Skeletal muscle cell (primary cell): ENCODE measurements at regions not wholly inside any gene's neighbourhood (a gene's known extent, or its start where the extent isn't known, plus 50 kb on each side); places are given as distances from the start of the nearest gene placed in this dataset.

Experiments used
- DNase-seq: peaks from one replicate; pipeline ENCODE4 v3.0.0-alpha.2; 2010; ENCODE audit warnings: low read depth
- H3K4me3 ChIP-seq: 2 replicates; pipeline ENCODE4 v1.5.1; 2011; ENCODE audit warnings: low read depth, mild to moderate bottlenecking, control low read depth, low read length, moderate library complexity

GRCh38 chr5:1748271-1748670, 51.4 kb downstream of the MRPL36 start:
- H3K4me3 ChIP-seq = no peak overlapping the region
- DNase-seq = no peak

DNA sequence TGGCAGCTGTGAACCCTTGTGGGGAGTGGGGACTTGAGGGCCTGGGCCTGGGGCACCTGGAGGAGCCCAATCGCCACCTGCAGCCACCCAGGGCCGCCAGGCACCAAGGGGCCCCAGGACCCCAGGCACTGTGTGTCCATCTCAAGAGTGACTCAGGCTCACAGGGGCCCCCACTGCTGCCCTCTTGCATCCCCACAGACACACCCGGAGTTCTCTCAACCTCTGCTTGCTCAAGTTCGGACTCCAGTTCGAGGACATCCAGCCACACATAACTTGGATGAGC, 51.9 kb downstream of the MRPL36 start:
- H3K4me3 ChIP-seq = no peak overlapping the region
- no peak for DNase-seq

GRCh38 chr5:1747079-1747802, 52.4 kb downstream of the MRPL36 start:
- no peak for DNase-seq
- no peak overlapping the region for H3K4me3 ChIP-seq

DNA sequence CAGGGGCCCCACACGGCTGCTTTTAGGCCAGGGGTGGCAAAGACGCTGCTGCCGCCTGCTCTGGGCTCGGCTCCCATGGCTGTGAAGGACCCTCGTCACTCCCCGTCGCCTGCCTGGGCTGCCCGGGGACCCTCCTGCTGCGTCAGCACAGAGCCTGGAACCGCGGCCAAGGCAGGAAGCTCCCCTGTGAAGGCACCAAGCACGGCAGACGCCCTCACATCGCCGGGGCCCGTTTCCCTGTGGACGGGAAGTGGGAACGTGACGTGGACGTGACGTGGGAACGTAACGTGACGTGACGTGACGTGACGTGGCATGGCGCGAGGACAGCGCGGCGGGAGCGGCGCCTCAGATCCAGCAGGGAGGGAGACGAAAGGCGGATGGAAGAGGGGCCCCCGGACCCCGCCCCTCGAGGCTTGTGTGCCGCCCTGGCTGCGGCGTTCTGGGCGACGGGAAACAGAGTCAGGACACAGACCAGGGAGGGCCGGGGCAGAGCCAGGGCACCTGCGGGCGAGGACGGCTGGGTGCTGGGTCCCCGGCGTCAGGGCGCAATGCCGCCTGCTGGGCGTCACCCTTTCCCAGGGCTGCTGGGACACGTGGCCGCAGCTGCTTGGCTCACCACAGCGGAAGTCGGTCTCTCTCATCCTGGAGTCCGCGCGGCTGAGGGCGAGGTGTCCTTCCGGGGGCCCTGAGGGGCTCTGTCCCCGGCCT, 53.1 kb downstream of the MRPL36 start:
- no peak for DNase-seq
- H3K4me3 ChIP-seq = no peak overlapping the region

DNA sequence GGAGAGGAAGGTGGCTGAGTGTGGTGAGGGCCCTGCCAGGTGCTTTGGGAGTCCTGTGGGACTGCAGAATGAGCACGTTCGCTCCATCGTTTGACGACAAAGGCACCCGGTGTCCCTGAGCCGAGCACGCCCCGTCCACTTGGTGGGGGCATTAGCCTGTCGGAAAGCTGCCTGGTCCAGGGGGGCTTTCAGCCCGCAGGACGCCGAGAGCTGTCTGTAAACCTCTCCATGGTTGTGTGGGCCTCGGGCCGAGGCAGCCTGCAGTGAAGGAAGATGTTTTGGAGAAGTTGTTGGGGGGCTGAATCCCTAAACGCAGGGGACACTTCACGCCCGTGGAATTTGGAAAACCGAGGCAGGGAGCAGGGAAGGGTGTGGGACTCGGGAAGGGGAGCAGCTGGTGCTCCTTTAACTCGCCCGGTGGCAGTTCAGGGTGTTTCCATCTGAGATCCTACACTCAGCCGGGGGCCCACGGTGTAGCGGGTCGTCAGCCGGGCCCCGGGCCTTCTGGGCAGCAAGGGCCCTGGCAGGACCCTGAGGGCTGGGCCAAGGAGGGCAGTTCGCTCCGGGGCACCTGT, 53.8 kb downstream of the MRPL36 start:
- H3K4me3 ChIP-seq = no peak overlapping the region
- no peak for DNase-seq

GRCh38 chr5:1745123-1745795, 54.4 kb downstream of the MRPL36 start:
- no peak overlapping the region for H3K4me3 ChIP-seq
- DNase-seq = no peak

GRCh38 chr5:1744393-1745122, 55.1 kb downstream of the MRPL36 start:
- H3K4me3 ChIP-seq = no peak overlapping the region
- no peak for DNase-seq

- DNase-seq = no peak
These were observed 55.9 kb downstream of the MRPL36 start for GRCh38 chr5:1743769-1744085.

GRCh38 chr5:1743061-1743768, 56.4 kb downstream of the MRPL36 start:
- no peak for DNase-seq
- no peak overlapping the region for H3K4me3 ChIP-seq

More at GRCh38 chr5:1743769-1744085, 55.9 kb downstream of the MRPL36 start:
- no peak overlapping the region for H3K4me3 ChIP-seq

- DNase-seq = no peak
These were observed 61.7 kb downstream of the MRPL36 start for GRCh38 chr5:1737790-1738405.

DNA sequence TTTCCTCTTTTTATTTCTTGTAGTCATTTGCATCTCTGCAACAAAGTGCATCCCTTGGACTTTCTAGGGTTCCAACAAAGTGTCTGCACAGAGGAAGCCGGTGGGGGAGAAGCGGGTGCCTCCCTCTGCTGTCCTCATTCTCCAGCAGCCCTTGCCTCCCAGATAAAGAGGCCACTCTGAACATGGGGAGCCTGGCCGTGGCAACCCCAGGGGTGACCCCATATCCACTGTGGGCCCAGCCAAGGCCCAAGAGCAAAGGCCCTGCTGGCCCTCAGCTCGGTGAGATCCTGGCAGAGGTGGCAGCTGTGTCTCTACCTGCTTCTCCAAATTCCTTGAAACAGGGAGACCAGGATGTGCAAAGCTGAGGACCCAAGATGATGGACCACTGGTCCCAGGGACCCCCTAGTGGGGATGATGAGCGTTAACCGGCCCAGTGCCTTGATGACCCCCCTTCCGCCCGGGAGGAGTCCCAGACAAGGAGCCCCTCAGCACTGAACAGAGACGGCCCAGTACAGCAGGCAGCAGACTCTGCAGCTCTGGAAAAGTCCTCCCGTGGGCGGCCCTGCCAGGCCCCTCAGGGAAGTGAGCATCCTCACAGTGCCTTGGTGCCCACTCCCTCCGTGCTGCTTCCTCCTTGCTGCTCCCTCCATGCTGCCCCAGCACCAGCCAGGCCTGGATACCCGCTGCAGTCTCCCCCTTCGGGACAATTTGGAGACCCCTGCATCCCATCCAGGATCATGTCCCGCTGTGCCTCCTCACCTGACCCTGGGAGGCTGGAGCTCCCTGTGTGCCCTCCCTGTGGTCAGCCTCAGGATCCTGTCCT, 62.5 kb downstream of the MRPL36 start:
- no peak for DNase-seq
- no peak overlapping the region for H3K4me3 ChIP-seq

More at GRCh38 chr5:1737790-1738405, 61.7 kb downstream of the MRPL36 start:
- no peak overlapping the region for H3K4me3 ChIP-seq

DNA sequence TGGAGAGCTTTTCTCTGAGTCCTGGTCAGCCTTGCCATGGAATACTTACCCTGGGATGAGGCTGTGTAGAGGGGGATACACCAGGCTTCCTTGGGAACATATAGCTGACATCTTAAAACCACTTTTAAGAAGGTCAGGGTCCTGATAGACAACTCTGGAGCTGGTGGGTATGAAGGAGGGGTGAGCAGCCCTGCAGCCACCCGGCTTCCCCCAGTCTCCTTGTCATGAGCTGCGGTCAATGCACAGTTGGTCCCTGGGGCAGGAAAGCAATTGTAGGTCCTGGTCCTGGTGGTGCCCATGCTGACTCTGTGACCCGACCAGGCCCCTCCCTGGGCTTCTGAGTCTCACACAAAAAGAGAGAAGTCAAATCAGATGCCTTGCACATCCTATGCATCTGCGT, 63.6 kb downstream of the MRPL36 start:
- DNase-seq = no peak
- no peak overlapping the region for H3K4me3 ChIP-seq

GRCh38 chr5:1735320-1735970, 64.2 kb downstream of the MRPL36 start:
- no peak overlapping the region for H3K4me3 ChIP-seq
- DNase-seq = no peak

DNA sequence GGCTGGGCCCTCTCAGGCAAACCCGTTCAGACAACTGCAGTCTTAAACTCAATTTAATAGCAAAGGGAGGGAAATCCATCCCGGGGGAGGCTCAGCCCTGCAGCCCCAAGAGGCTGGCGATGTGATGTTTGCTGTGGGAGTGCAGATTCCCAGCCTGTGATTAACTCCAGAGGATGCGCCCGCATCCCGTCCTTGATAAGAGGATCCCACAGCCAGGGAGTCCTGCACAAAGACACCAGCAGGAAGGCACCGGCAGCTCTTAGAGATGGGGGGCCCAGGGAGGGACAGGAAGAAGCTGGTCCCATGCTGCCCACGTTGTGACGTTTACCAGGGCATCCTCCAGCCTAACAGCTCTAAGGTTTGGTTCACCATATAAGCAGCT, 64.7 kb downstream of the MRPL36 start:
- DNase-seq = no peak
- H3K4me3 ChIP-seq = no peak overlapping the region

DNA sequence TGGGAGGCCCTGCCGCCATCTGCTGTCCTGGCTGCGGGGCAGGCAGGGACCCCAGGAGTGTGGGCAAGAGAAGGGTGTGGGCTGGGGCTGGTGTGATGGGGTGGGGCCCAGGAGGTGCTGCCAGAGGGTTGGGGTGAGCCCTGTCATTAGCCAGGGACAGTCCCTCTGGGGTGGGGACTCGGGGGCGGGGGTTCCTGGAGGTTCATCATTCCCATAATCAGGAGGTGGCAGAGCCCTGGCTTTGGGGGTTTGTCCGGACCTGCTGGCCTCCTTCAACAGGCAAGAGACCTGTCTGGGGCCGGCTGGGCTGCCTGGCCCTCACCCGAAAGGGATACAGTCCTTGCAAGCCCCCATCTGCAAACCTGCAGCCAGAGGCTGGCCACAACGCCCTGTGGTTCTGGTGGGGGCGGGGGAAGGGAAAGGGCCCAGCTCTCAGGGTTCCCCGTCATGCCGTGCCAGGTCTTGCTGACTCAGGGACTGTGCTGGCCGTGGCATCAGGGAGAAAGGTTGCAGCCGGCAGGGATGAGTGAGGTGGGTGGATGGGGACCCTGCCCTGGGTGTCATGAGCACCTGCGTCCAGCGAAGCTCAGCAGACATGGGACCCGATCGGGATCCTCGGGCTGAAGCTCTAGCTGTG, 65.2 kb downstream of the MRPL36 start:
- DNase-seq = no peak
- no peak overlapping the region for H3K4me3 ChIP-seq

GRCh38 chr5:1733369-1733768, 66.3 kb downstream of the MRPL36 start:
- DNase-seq = no peak
- H3K4me3 ChIP-seq = no peak overlapping the region

GRCh38 chr5:1732945-1733344, 66.7 kb downstream of the MRPL36 start:
- DNase-seq = no peak
- no peak overlapping the region for H3K4me3 ChIP-seq
